ENCODE measurements at regions not wholly inside any gene's neighbourhood (a gene's known extent, or its start where the extent isn't known, plus 50 kb on each side); places are given as distances from the start of the nearest gene placed in this dataset.

DNA sequence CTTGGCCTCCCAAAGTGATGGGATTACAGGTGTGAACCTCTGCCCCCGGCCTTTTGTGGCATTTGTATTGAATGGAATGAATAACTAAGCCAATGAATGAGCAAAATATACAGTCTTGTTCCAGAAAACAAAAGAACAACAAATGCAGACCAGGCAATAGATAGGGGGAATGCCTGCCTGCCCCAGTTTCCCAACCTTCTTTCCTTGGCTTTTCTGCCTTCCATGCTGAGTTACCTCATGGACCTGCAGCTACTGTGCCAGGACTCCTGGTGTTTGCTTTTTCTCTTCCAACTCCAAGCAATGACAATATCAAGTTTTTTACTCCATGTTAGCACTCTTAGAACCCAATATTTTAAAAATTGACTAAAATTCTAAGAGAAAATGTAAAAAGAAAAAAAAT lies 58.6 kb upstream of the BACH1 start:
- Mint-ChIP-seq H3K4me1 (peaks cover 10% of the 10 kb centered on the region), H3K4me3 (no peak overlapping the region), H3K9me3 (ENCODE audit: low read depth) (peaks cover 2% of the 10 kb centered on the region), H3K36me3 (peaks cover 3% of the 10 kb centered on the region), H3K27me3 (peaks cover 54% of the 10 kb centered on the region), H3K27ac (no peak overlapping the region)
- no peak for ATAC-seq
- CTCF ChIA-PET: no interaction called here
- no peak for DNase-seq

DNA sequence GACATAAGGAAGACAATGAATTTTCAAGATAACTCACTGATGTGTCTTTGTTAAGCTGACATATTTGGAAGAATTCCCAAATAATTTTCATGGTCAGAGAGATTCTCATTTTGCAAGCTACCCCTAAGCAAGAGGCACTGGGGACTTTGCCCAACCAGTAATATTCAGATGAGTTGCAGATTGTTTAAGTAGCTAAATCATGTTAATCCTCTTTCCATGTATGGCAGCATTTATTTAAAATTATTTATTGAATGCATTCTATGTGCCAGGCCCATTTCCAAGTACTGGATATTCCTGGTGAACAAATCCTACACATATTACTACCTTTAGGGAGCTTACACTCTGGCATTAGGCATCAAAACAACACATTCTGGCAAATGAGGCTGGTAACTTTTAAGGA lies 56.5 kb upstream of the BACH1 start:
- Mint-ChIP-seq H3K27me3 (peaks cover 41% of the 10 kb centered on the region), H3K4me3 (no peak overlapping the region), H3K27ac (no peak overlapping the region), H3K4me1 (peaks cover 14% of the 10 kb centered on the region), H3K36me3 (peaks cover 3% of the 10 kb centered on the region), H3K9me3 (ENCODE audit: low read depth) (peaks cover 2% of the 10 kb centered on the region)
- no peak for DNase-seq
- ATAC-seq: no peak
- CTCF ChIA-PET: no interaction called here

DNA sequence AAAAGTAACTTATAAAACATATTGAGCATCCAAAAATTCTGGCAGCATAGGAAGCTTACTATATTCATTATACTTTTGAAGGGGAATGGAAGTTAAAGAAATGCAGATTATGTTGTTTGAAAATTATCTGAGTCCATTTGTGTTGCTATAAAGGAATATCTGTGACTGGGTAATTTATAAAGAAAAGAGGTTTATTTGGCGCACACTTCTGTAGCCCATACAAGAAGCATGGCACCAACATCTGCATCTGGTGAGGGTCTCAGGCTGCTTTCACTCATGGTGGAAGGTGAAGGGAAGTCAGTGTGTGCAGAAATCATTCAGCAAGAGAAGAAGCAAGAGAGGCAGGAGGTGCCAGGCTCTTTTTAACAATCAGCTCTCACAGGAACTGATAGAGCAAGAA lies 55.5 kb upstream of the BACH1 start:
- Mint-ChIP-seq H3K4me1 (peaks cover 14% of the 10 kb centered on the region), H3K4me3 (no peak overlapping the region), H3K27me3 (peaks cover 40% of the 10 kb centered on the region), H3K36me3 (peaks cover 3% of the 10 kb centered on the region), H3K9me3 (ENCODE audit: low read depth) (peaks cover 2% of the 10 kb centered on the region), H3K27ac (no peak overlapping the region)
- CTCF ChIA-PET: no interaction called here
- DNase-seq (no peak), ATAC-seq (no peak)

DNA sequence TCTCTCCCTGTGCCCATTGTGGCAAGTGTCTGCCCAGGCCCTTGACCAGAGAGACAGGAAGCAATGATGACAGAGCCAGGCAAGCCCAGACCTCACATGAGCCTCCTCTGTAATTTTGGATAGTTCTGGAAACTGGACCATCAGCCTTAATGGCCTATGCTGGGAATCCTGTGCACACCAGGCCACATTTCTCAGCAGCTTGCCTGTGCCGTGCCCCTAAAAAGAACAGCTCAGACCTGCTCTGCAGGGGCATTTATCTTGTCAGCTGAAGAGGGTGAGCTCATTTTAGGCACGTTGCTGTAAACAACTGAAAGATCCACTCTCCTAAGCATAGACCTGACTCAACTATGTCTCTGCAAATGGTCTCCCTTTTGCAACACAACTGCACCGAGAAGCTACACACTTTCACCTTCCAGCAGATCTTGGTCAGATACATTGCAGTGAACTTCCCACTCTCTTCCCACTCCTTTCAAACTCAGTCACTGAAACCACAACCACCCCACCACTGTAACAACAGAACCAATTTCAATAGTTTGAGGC lies 53.5 kb upstream of the BACH1 start:
- ATAC-seq (peak; percentile 76), DNase-seq (peak; percentile 49)
- Mint-ChIP-seq H3K9me3 (ENCODE audit: low read depth) (peaks cover 6% of the 10 kb centered on the region), H3K36me3 (peaks cover 3% of the 10 kb centered on the region), H3K4me1 (peaks cover 14% of the 10 kb centered on the region), H3K4me3 (no peak overlapping the region), H3K27ac (no peak overlapping the region), H3K27me3 (peaks cover 38% of the 10 kb centered on the region)
- CTCF ChIA-PET: interaction anchor here (1.4 kb wide), 1 partner anchor 98 kb away, joined by 3 read pairs; no protein-coding TSS in a partner anchor

DNA sequence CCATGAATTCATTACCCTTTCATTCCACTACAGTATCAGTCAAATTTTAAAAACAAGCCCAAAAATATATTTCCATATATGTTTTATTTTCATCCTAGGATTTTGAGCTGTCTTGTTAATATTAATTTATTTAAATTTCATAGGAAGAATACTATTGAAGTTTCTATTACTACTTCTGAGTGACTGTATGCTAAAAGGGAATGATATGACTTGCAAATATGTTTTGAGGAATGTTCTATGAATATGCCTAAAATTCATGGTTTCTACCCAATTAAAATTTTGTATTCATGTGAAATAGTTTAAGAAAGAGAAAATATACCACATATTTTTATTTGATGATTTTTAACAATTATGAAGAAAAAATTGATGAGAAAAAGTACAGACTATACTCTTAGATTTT lies 52.9 kb upstream of the BACH1 start:
- CTCF ChIA-PET: no interaction called here
- H3K27ac Mint-ChIP-seq: no peak overlapping the region
- ATAC-seq: no peak

DNA sequence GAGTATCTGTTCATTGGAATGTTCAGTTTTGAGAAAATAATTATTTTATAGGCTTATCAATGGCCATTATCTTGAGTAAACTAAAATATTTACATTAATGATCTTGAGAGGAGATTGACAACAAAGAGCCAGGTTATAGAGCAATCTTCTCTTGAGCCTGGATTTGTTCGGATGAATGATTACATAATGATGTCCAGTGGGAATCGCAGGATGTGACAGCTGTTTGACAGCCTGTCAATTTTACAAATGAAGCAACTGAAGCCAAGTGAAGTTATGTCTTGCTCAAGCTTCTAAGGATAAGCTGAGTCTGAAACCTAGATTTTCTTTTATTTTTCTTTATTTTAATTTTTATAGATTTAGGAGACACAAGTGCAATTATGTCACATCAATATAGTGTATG lies 52.1 kb upstream of the BACH1 start:
- H3K27me3 Mint-ChIP-seq: peaks cover 48% of the 10 kb centered on the region
- peaks cover 14% of the 10 kb centered on the region for H3K4me1 Mint-ChIP-seq
- H3K36me3 Mint-ChIP-seq: peaks cover 3% of the 10 kb centered on the region
- H3K27ac Mint-ChIP-seq: no peak overlapping the region
- ATAC-seq: no peak
- CTCF ChIA-PET: no interaction called here
- peaks cover 6% of the 10 kb centered on the region for H3K9me3 Mint-ChIP-seq (ENCODE audit: low read depth)
- no peak overlapping the region for H3K4me3 Mint-ChIP-seq
- no peak for DNase-seq

More for the DNA sequence above, 52.9 kb upstream of the BACH1 start:
- no peak overlapping the region for H3K4me3 Mint-ChIP-seq
- H3K9me3 Mint-ChIP-seq (ENCODE audit: low read depth): peaks cover 6% of the 10 kb centered on the region
- DNase-seq: no peak
- peaks cover 3% of the 10 kb centered on the region for H3K36me3 Mint-ChIP-seq
- peaks cover 14% of the 10 kb centered on the region for H3K4me1 Mint-ChIP-seq
- H3K27me3 Mint-ChIP-seq: peaks cover 45% of the 10 kb centered on the region

DNA sequence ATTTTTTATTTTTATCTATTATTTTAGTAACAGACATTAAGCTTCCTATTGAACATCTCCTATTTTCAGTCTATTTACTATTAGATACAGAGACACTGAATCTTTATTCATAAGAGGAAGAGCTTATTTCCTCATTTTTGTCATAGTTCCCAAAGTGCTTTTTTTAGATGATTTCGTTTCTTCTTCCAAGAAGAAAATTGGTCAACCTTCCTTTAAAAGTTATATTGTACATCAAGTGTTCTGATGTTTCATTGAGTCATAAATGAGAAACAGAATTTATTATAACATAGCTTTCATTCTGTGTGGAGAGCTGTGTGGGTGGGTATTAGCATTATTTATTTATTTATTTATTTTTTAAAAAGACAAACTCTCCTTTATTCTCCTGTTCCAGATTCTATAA lies 50.6 kb upstream of the BACH1 start:
- peaks cover 9% of the 10 kb centered on the region for H3K9me3 Mint-ChIP-seq (ENCODE audit: low read depth)
- no peak for DNase-seq
- no peak for ATAC-seq
- peaks cover 2% of the 10 kb centered on the region for H3K36me3 Mint-ChIP-seq
- H3K4me1 Mint-ChIP-seq: peaks cover 14% of the 10 kb centered on the region
- no peak overlapping the region for H3K4me3 Mint-ChIP-seq
- CTCF ChIA-PET: no interaction called here
- no peak overlapping the region for H3K27ac Mint-ChIP-seq
- peaks cover 55% of the 10 kb centered on the region for H3K27me3 Mint-ChIP-seq
